KBM-7 (cell line): ENCODE measurements at regions not wholly inside any gene's neighbourhood (a gene's known extent, or its start where the extent isn't known, plus 50 kb on each side); places are given as distances from the start of the nearest gene placed in this dataset.

Experiments
- DNase-seq: peaks from one replicate; pipeline ENCODE4 v3.0.0-alpha.2; 2015
- in situ Hi-C: fragments of 300-500 bp; cut with MboI; formaldehyde crosslinking; loops from 2 replicates; pipeline ENCODE4 v1.14.3; 2020; ENCODE audit warnings: low sequenced_read_pairs, low pct_unique_long_range_greater_than_20kb, mixed read lengths

- in situ Hi-C loops = no loop called here
- DNase-seq = no peak
Observed at GRCh38 chr18:67094123-67094522, 422.4 kb downstream of the DSEL start.

GRCh38 chr18:67092141-67092540 is 424.4 kb downstream of the DSEL start:
- in situ Hi-C loops = no loop called here

GRCh38 chr18:67081482-67082211 is 434.9 kb downstream of the DSEL start:
- in situ Hi-C loops = no loop called here
- no peak for DNase-seq

More at GRCh38 chr18:67092141-67092540, 424.4 kb downstream of the DSEL start:
- DNase-seq = no peak

GRCh38 chr18:67080601-67081000 is 435.9 kb downstream of the DSEL start:
- in situ Hi-C loops = no loop called here
- no peak for DNase-seq

GRCh38 chr18:67074309-67074708 is 442.2 kb downstream of the DSEL start:
- in situ Hi-C loops = no loop called here

GRCh38 chr18:67072791-67073190 is 443.7 kb downstream of the DSEL start:
- in situ Hi-C loops = no loop called here
- DNase-seq = no peak

More at GRCh38 chr18:67074309-67074708, 442.2 kb downstream of the DSEL start:
- no peak for DNase-seq

GRCh38 chr18:67068608-67069007 is 447.9 kb downstream of the DSEL start:
- DNase-seq = no peak

GRCh38 chr18:67047334-67047733 is 443.4 kb upstream of the CDH19 start:
- no peak for DNase-seq
- in situ Hi-C loops = no loop called here

More at GRCh38 chr18:67068608-67069007, 447.9 kb downstream of the DSEL start:
- in situ Hi-C loops = no loop called here

- in situ Hi-C loops = no loop called here
- no peak for DNase-seq
Observed at GRCh38 chr18:67043276-67043675, 439.4 kb upstream of the CDH19 start.

- in situ Hi-C loops = no loop called here
- DNase-seq = no peak
Observed at GRCh38 chr18:67041334-67041733, 437.4 kb upstream of the CDH19 start.

- no peak for DNase-seq
- in situ Hi-C loops = no loop called here
Observed at GRCh38 chr18:67035026-67035425, 431.1 kb upstream of the CDH19 start.

GRCh38 chr18:67023059-67023458 is 419.2 kb upstream of the CDH19 start:
- in situ Hi-C loops = no loop called here
- DNase-seq = no peak

GRCh38 chr18:67010919-67011318 is 407.0 kb upstream of the CDH19 start:
- in situ Hi-C loops = no loop called here
- DNase-seq = no peak

GRCh38 chr18:67007999-67008398 is 404.1 kb upstream of the CDH19 start:
- in situ Hi-C loops = no loop called here
- DNase-seq = no peak

- DNase-seq = no peak
- in situ Hi-C loops = no loop called here
Observed at GRCh38 chr18:67007085-67007484, 403.2 kb upstream of the CDH19 start.

GRCh38 chr18:67001052-67001451 is 397.2 kb upstream of the CDH19 start:
- in situ Hi-C loops = no loop called here
- DNase-seq = no peak

GRCh38 chr18:66999003-66999402 is 395.1 kb upstream of the CDH19 start:
- DNase-seq = no peak
- in situ Hi-C loops = no loop called here

GRCh38 chr18:66995270-66995669 is 391.4 kb upstream of the CDH19 start:
- in situ Hi-C loops = no loop called here
- no peak for DNase-seq

GRCh38 chr18:66994790-66995189 is 390.9 kb upstream of the CDH19 start:
- in situ Hi-C loops = no loop called here
- no peak for DNase-seq

- no peak for DNase-seq
- in situ Hi-C loops = no loop called here
Observed at GRCh38 chr18:66993492-66993891, 389.6 kb upstream of the CDH19 start.

GRCh38 chr18:66990909-66991308 is 387.0 kb upstream of the CDH19 start:
- in situ Hi-C loops = no loop called here
- DNase-seq = no peak
